ENCODE measurements at regions not wholly inside any gene's neighbourhood (a gene's known extent, or its start where the extent isn't known, plus 50 kb on each side); places are given as distances from the start of the nearest gene placed in this dataset.

- TF ChIP-seq EP300 (IDR thresholded peaks at IDR 0.05; ENCODE audit: borderline replicate concordance in 1 of 2, low read depth in 2 of 2, low read length in 2 of 2): no peak
- no peak for TF ChIP-seq EZH2 (IDR thresholded peaks at IDR 0.05; ENCODE audit: low read depth, low read length, severe bottlenecking)
- no peak for TF ChIP-seq CTCF (IDR thresholded peaks at IDR 0.05; ENCODE audit: control extremely low read depth in 1 of 3, insufficient read depth in 1 of 3, low read depth in 1 of 3, low read length in 3 of 3)
- TF ChIP-seq BCL11A (IDR thresholded peaks at IDR 0.05; ENCODE audit: low read depth in 2 of 2, low read length in 2 of 2): no peak
- TF ChIP-seq TEAD4 (IDR thresholded peaks at IDR 0.05; ENCODE audit: low read depth, low read length): no peak
- TF ChIP-seq EGR1 (IDR thresholded peaks at IDR 0.05; ENCODE audit: borderline replicate concordance, low read depth, low read length): no peak
- no peak for TF ChIP-seq SP4 (IDR thresholded peaks at IDR 0.05; ENCODE audit: low read length)
- no peak for TF ChIP-seq CEBPB (IDR thresholded peaks at IDR 0.05; ENCODE audit: low read depth, low read length)
- no peak for TF ChIP-seq TBP (IDR thresholded peaks at IDR 0.05; ENCODE audit: low read depth, low read length)
These were observed 132.3 kb downstream of the IRX2 start for GRCh38 chr5:2619216-2619615.

Measured in H1 (cell line).